SK-N-SH treated with all-trans-retinoic acid at 6 μM for 48 hours (cell line): ENCODE measurements at regions not wholly inside any gene's neighbourhood (a gene's known extent, or its start where the extent isn't known, plus 50 kb on each side); places are given as distances from the start of the nearest gene placed in this dataset.
"Not testable (repeated sequence)": the region's sequence is repeated elsewhere in the genome, so short reads cannot be mapped to it uniquely, and the experiment has no call there.

Source experiments
- ATAC-seq: fragments of 200-7000 bp; cut with Tn5 transposase; 3 replicates; pipeline ENCODE4 v1.9.1; 2020; ENCODE audit warnings: mild to moderate bottlenecking, moderate library complexity
- ARNTL ChIP-seq: fragments of 450-650 bp; formaldehyde crosslinking; IDR thresholded peaks from 2 replicates; pipeline ENCODE4 v1.5.0; 2020; ENCODE audit warnings: low read depth, mild to moderate bottlenecking, moderate library complexity, borderline replicate concordance
- CSDC2 ChIP-seq: fragments of 250-450 bp; sonication (Bioruptor Pico); IDR thresholded peaks from 2 replicates; pipeline ENCODE4 v1.5.0; 2020; ENCODE audit warnings: mild to moderate bottlenecking, moderate library complexity
- CSRNP3 ChIP-seq: fragments of 250-450 bp; sonication (Bioruptor Pico); IDR thresholded peaks from 2 replicates; pipeline ENCODE4 v1.5.1; 2021; ENCODE audit warnings: mild to moderate bottlenecking, moderate library complexity
- ESRRG ChIP-seq: fragments of 250-450 bp; sonication (Bioruptor Pico); IDR thresholded peaks from 2 replicates; pipeline ENCODE4 v1.6.1; 2021; ENCODE audit warnings: mild to moderate bottlenecking
- GLIS3 ChIP-seq: fragments of 250-450 bp; sonication (Bioruptor Pico); IDR thresholded peaks from 2 replicates; pipeline ENCODE4 v1.5.0; 2020; ENCODE audit warnings: mild to moderate bottlenecking, moderate library complexity
- ISL1 ChIP-seq: fragments of 250-450 bp; sonication (Bioruptor Pico); IDR thresholded peaks from 2 replicates; pipeline ENCODE4 v2.1.2; 2022; ENCODE audit warnings: mild to moderate bottlenecking, moderate library complexity
- OSR1 ChIP-seq: fragments of 250-450 bp; sonication (Bioruptor Pico); IDR thresholded peaks from 2 replicates; pipeline ENCODE4 v1.8.0; 2022; ENCODE audit warnings: moderate library complexity, mild to moderate bottlenecking, inconsistent platforms
- POU6F1 ChIP-seq: fragments of 250-450 bp; sonication (Bioruptor Pico); IDR thresholded peaks from 2 replicates; pipeline ENCODE4 v1.8.0; 2021; ENCODE audit warnings: low read depth, mild to moderate bottlenecking, moderate library complexity, borderline replicate concordance
- PPARA ChIP-seq: fragments of 250-450 bp; sonication (Bioruptor Pico); IDR thresholded peaks from 2 replicates; pipeline ENCODE4 v1.5.0; 2020; ENCODE audit warnings: mild to moderate bottlenecking, borderline replicate concordance
- RARB ChIP-seq: fragments of 250-450 bp; sonication (Bioruptor Pico); IDR thresholded peaks from 2 replicates; pipeline ENCODE4 v1.8.0; 2021; ENCODE audit warnings: mild to moderate bottlenecking, moderate library complexity
- SNAI2 ChIP-seq: fragments of 250-450 bp; sonication (Bioruptor Pico); IDR thresholded peaks from 2 replicates; pipeline ENCODE4 v1.5.0; 2020; ENCODE audit warnings: mild to moderate bottlenecking, moderate library complexity
- TOX ChIP-seq: fragments of 250-450 bp; sonication (Bioruptor Pico); IDR thresholded peaks from 2 replicates; pipeline ENCODE4 v1.8.0; 2021; ENCODE audit warnings: mild to moderate bottlenecking, moderate library complexity, borderline replicate concordance
- TSHZ2 ChIP-seq: fragments of 250-450 bp; sonication (Bioruptor Pico); IDR thresholded peaks from 2 replicates; pipeline ENCODE4 v1.5.0; 2020; ENCODE audit warnings: mild to moderate bottlenecking, moderate library complexity
- ZC3H10 ChIP-seq: fragments of 250-450 bp; sonication (Bioruptor Pico); IDR thresholded peaks from 2 replicates; pipeline ENCODE4 v1.5.1; 2021; ENCODE audit warnings: mild to moderate bottlenecking, moderate library complexity
- ZFP30 ChIP-seq: fragments of 450-650 bp; formaldehyde crosslinking; IDR thresholded peaks from 2 replicates; pipeline ENCODE4 v1.5.0; 2022; ENCODE audit warnings: mild to moderate bottlenecking, moderate library complexity
- ZNF565 ChIP-seq: fragments of 450-650 bp; formaldehyde crosslinking; conservative IDR thresholded peaks from 2 replicates; pipeline ENCODE4 v1.5.0; 2020; ENCODE audit warnings: low read depth, mild to moderate bottlenecking, moderate library complexity
- ZNF8 ChIP-seq: fragments of 450-650 bp; formaldehyde crosslinking; IDR thresholded peaks from 2 replicates; pipeline ENCODE4 v1.5.0; 2020; ENCODE audit warnings: mild to moderate bottlenecking, moderate library complexity
- TF ChIP-seq, protein P1 (sequence below): fragments of 250-450 bp; sonication (Bioruptor Pico); IDR thresholded peaks from 2 replicates; pipeline ENCODE4 v1.5.1; 2020; ENCODE audit warnings: low read depth, mild to moderate bottlenecking, moderate library complexity
- TF ChIP-seq, protein P2 (sequence below): fragments of 250-450 bp; sonication (Bioruptor Pico); IDR thresholded peaks from 2 replicates; pipeline ENCODE4 v1.8.0; 2020; ENCODE audit warnings: mild to moderate bottlenecking, moderate library complexity, borderline replicate concordance

DNA sequence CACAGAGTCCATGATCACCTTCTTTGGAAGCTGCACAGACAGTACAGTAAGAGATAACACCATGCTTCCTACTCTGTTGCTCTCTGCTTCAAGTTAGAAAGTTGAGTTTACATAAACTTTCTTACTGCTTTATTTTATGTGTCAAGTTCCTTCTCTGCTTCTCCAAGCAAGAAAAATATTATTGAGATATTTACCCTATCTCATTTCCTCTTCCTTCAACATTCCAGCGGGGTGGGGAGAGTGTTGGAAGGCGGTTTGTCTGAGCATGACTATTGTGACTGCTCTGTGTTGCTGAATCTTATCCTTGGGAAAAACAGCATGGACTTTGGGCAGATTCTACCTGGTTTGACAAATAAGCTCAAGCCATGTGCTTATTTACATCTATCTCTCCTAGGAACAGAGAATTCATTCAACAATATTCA is 66.9 kb upstream of the EPB41L4A start:
- ATAC-seq, result no peak
- TF ChIP-seq ARNTL (CRISPR knock-in tag), result no peak
- TF ChIP-seq ZC3H10, result no peak
- TF ChIP-seq ZNF565, result no peak

DNA sequence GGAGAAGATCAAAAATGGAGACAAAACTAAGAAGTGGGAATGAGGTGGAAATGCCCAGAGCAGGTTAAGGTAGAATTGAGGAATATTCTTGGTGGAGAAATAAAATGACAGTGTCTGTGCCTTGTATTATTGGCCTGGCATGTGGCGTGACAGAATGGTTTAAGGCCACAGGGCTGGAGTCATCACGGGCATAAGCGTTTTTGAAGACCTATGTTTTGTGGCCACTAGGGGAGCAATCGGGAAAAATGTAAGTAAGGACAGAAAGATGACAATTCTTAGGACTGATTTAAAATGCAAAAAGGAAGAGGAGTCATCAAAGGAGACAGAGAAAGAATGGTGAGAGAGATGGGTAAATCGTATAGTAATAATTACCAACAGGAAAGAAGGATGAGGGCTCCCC is 72.2 kb upstream of the EPB41L4A start:
- ATAC-seq, result peak; percentile 62; the same call in 2 of the 3 replicates

DNA sequence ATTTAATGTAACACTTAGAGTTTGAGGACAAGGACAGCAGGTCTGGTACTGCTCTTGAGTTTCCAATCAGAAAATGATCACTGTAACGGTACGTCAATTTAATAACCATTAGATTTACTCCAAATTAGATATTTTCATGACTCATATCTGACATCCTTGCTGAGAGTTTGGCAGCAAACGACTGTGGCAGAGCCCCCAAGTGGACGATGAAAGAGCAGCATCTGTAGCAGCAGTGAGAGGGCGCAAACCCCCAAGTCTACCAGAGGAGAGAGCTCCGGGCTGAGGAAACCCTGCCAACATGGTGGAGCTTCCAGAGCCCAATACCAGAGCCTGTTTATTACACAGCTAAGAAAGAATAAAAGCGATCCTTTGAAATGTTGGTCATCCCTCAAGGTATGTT is 73.2 kb upstream of the EPB41L4A start:
- peak; percentile 97 for ATAC-seq
- peak; percentile 81 for TF ChIP-seq ZNF8
- 0 out of 2 replicates have a peak, but pooled peaks have one; percentile 8 for TF ChIP-seq ISL1
- no peak for TF ChIP-seq PPARA
- no peak for TF ChIP-seq ZFP30 (CRISPR knock-in tag)
- no peak for TF ChIP-seq ZC3H10
- TF ChIP-seq, protein P1, sequence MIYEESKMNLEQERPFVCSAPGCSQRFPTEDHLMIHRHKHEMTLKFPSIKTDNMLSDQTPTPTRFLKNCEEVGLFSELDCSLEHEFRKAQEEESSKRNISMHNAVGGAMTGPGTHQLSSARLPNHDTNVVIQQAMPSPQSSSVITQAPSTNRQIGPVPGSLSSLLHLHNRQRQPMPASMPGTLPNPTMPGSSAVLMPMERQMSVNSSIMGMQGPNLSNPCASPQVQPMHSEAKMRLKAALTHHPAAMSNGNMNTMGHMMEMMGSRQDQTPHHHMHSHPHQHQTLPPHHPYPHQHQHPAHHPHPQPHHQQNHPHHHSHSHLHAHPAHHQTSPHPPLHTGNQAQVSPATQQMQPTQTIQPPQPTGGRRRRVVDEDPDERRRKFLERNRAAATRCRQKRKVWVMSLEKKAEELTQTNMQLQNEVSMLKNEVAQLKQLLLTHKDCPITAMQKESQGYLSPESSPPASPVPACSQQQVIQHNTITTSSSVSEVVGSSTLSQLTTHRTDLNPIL, result no peak

More for the DNA sequence above, 72.2 kb upstream of the EPB41L4A start:
- TF ChIP-seq TSHZ2 (CRISPR knock-in tag), result no peak
- no peak for TF ChIP-seq ESRRG
- no peak for TF ChIP-seq ZFP30 (CRISPR knock-in tag)
- TF ChIP-seq, protein P2, sequence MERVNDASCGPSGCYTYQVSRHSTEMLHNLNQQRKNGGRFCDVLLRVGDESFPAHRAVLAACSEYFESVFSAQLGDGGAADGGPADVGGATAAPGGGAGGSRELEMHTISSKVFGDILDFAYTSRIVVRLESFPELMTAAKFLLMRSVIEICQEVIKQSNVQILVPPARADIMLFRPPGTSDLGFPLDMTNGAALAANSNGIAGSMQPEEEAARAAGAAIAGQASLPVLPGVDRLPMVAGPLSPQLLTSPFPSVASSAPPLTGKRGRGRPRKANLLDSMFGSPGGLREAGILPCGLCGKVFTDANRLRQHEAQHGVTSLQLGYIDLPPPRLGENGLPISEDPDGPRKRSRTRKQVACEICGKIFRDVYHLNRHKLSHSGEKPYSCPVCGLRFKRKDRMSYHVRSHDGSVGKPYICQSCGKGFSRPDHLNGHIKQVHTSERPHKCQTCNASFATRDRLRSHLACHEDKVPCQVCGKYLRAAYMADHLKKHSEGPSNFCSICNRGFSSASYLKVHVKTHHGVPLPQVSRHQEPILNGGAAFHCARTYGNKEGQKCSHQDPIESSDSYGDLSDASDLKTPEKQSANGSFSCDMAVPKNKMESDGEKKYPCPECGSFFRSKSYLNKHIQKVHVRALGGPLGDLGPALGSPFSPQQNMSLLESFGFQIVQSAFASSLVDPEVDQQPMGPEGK (CRISPR knock-in tag), result no peak
- TF ChIP-seq, protein P1, result no peak
- no peak for TF ChIP-seq SNAI2 (CRISPR knock-in tag)
- TF ChIP-seq ZNF565, result no peak
- TF ChIP-seq CSRNP3 (CRISPR knock-in tag), result no peak
- TF ChIP-seq TOX (CRISPR knock-in tag), result no peak
- TF ChIP-seq RARB (CRISPR knock-in tag), result no peak
- TF ChIP-seq ARNTL (CRISPR knock-in tag), result no peak
- TF ChIP-seq OSR1 (CRISPR knock-in tag), result no peak
- no peak for TF ChIP-seq GLIS3
- no peak for TF ChIP-seq ZC3H10
- TF ChIP-seq POU6F1 (CRISPR knock-in tag), result no peak
- no peak for TF ChIP-seq CSDC2 (CRISPR knock-in tag)
- TF ChIP-seq, all 23 proteins: peak for 0

DNA sequence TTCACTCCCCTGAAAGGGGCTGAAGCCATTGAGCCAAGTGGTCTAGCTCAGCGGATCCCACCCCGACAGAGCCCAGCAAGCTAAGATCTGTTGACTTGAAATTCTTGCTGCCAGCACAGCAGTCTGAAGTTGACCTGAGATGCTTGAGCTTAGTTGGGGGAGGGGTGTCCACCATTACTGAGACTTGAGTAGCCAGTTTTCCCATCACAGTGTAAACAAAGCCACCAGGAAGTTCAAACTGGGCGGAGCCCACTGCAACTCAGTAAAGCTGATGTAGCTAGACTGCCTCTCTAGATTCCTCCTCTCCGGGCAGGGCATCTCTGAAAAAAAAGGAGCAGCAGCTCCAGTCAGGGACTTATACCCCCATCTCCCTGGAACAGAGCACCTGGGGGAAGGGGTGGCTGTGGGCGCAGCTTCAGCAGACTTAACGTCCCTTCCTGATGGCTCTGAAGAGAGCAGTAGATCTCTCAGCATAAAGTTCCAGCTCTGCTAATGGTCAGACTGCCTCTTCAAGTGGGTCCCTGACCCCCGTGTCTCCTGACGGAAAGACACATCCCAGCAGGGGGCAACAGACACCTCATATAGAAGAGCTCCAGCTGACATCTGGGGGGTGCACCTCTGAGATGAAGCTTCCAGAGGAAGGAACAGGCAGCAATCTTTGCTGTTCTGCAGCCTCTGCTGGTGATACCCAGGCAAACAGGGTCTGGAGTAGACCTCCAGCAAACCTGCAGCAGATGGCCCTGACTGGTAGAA is 84.8 kb upstream of the EPB41L4A start:
- ATAC-seq, result not testable (repeated sequence)

DNA sequence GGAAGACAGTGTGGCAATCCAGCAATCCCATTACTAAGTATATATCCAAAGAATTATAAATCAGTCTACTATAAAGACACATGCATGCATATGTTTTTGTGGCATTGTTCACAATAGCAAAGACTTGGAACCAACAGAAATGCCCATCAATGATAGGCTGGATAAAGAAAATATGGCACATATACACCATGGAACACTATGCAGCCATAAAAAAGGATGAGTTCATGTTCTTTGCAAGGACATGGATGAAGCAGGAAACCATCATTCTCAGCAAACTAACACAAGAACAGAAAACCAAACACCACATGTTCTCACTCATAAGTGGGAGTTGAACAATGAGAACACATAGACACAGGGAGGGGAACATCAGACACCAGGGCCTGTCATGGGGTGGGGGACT is 90.0 kb upstream of the EPB41L4A start:
- ATAC-seq, result not testable (repeated sequence)
